ENCODE measurements at regions not wholly inside any gene's neighbourhood (a gene's known extent, or its start where the extent isn't known, plus 50 kb on each side); places are given as distances from the start of the nearest gene placed in this dataset.

- TF ChIP-seq CTCF (IDR thresholded peaks at IDR 0.05): no peak
- no peak for TF ChIP-seq POLR2A (IDR thresholded peaks at IDR 0.05)
Measured at GRCh38 chr9:13580131-13580530, 300.6 kb upstream of the MPDZ start.

All from stomach (tissue), 4 donors.